Peyer's patch (tissue), 4 donors: ENCODE measurements at regions not wholly inside any gene's neighbourhood (a gene's known extent, or its start where the extent isn't known, plus 50 kb on each side); places are given as distances from the start of the nearest gene placed in this dataset.

Experiments used
- CTCF ChIP-seq, 6 experiments: fragments of 450-650 bp in 4 of 6; fragments of 200-600 bp in 2 of 6; sonication (generic) in 1 of 6; IDR thresholded peaks; one replicate each; pipeline ENCODE4 v1.5.1; 2017 to 2019; ENCODE audit warnings: antibody characterized with exemption in 6 of 6, mild to moderate bottlenecking in 3 of 6, moderate library complexity in 1 of 6
- POLR2A ChIP-seq, 2 donors: fragments of 450-650 bp; IDR thresholded peaks; one replicate each; pipeline ENCODE4 v1.5.1; 2017; ENCODE audit warnings: antibody characterized with exemption in 2 of 2, mild to moderate bottlenecking in 2 of 2, moderate library complexity in 2 of 2

- no peak for TF ChIP-seq CTCF (IDR thresholded peaks at IDR 0.05)
- no peak for TF ChIP-seq POLR2A (IDR thresholded peaks at IDR 0.05)
Observed at GRCh38 chr5:66362046-66362445, 217.9 kb downstream of the SREK1 start.
